GM21717 (cell line): ENCODE measurements at regions not wholly inside any gene's neighbourhood (a gene's known extent, or its start where the extent isn't known, plus 50 kb on each side); places are given as distances from the start of the nearest gene placed in this dataset.
A peak's percentile ranks its signal among the peaks of the same experiment; 100 is the strongest.

Source experiments
- ATAC-seq: cut with Tn5 transposase; IDR thresholded peaks from one replicate; pipeline ENCODE4 v1.9.1; 2021; ENCODE audit warnings: mild to moderate bottlenecking, moderate library complexity; ENCODE audit not compliant: unreplicated experiment

DNA sequence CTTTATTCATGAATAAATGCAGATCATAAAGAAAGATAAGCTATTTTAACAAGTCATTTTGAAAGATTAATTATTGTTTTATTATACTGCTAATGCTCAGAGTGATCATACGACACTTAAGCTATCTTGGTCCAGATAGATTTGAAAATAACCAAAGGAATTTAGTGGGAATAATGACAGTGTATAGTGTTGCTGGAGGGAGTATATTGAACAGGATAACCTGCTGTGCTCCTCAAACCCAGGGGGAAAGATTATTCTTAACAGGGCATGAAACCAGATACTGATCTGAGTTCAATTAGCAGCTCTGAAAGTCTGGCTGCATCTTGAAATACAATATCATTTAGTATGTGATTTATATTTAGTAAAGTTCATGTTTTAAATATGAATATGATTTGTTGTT is 216.3 kb upstream of the ITGA4 start:
- no peak for ATAC-seq

DNA sequence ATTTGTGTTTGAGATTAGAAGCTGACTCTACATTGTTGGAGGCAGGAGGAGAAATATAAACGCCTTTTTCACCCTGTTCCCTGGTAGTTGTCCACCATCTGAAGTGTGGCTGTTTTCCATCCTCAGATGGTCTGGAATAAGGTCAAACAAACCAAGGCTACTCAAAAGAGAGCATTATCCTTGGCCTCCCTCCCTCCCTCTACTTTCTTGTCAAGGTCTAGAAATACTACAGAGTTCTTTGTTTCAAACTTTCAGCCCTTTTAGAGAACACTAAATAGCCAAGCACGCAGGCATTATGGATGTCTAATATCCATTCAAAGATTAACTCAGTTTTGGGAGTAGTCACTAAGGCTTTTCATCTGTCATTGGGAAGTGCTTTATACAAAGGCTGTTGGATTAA is 215.8 kb upstream of the ITGA4 start:
- ATAC-seq, result peak; percentile 3

DNA sequence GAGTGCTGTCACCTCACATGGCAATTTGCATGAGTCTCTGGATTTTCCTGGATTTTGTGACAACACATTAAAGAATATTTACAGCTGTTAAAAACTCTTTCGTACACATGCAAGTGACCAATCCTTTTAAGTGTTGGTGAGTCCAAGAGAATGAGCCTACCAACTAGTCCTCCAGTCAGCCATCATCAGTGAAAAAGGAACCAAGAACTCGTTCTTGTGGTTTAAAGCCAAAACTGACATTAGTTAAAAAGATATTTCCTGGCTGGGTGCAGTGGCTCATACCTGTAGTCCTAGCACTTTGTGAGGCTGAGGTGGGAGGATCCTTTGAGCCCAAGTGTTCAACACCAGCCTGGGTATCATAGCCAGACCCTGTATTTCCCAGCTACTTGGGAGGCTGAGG is 215.4 kb upstream of the ITGA4 start:
- peak; percentile 85 for ATAC-seq

DNA sequence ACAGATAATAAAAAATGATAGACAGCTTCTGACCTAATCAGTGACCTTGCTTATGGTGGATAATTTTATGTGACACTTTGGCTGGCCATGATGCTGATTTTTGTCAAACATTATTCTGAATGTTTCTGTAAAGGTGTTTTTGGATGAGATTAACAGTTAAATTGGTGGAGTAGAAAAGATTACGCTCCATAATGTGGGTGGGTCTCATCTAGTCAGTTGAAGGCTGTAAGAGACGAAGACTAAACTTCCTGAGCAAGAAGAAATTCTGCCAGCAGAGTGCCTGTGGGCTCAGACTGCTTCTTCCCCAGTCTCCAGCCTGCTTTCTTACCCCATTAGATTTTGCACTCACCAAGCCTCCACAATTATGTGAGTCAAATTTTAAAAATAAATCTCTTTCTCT is 214.9 kb upstream of the ITGA4 start:
- ATAC-seq, result no peak

DNA sequence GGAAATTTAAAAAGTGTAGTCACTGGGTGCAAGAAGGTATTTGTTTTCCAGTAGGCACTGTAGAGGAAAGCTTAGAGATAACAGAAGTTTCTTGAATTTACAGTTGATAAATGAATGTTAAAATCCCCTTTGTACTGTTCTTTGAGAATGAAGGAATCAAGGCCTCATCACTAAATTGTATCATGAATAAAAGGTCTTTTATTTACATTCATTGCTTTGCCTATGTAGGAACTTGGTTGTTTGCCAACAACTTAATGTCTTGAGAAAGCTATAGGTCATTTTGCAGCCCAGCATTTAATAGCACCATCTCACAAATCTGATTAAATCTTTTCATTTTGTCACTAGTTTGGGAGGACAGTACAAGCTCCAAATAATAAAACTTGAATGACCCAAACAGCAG is 213.9 kb upstream of the ITGA4 start:
- ATAC-seq, result no peak

DNA sequence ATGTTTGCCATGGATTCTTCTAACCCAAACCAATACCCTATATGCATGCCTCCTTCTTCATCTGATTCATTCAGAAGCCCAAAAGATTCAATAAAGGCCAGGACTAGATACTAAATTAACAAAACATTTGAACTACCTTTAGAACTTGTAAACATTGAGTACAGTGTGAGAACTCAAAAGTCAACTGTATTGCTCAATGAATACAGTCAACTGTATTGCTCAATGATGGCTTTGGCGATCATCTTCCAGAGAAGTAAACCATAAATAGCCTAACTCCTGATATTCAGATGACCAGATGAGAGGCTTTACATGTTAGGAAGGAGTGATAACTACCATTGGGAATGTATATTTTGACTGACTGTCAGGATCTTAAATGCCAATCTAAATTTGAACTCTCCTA is 206.5 kb upstream of the ITGA4 start:
- no peak for ATAC-seq

DNA sequence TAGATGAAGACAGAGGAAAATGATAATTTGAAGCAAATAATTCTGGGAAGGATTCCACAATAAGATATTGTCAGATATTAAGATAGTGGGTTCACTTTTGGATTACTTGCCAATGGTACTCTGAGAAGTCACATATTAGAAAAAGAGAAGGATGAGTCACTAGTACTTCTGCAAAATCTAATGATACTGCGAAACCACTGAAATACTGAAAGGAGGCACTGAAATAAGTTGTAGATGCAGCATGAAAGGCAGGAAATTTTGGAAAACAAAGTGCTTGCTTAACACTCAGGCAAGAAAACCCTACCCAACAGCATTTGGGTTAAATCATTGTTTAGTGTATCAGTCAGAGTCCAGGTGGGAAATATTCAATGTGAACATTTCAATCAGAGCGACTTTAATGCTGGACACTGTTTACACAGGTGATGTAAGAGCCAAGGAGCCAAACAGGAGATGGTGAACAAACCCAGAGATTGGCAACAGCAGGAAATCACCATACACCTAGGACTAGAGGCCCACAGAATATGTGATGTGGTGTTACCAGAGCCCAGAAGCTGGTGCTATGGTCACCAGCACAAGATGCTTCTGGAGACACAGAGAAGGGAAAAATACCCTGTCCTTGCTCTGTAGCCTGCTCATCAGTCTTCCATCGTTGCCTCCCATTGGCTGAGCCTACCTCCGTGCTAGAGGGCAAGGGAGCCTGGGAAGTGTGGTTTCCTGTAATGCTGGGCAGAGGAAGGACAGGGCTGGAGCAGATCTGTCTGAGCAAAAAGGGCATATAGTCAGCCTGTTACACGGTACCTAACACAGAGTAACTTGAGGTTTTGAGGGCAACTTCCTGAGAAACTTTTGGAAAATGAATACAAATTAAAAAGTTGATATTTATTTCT is 204.7 kb upstream of the ITGA4 start:
- ATAC-seq, result peak; percentile 72

DNA sequence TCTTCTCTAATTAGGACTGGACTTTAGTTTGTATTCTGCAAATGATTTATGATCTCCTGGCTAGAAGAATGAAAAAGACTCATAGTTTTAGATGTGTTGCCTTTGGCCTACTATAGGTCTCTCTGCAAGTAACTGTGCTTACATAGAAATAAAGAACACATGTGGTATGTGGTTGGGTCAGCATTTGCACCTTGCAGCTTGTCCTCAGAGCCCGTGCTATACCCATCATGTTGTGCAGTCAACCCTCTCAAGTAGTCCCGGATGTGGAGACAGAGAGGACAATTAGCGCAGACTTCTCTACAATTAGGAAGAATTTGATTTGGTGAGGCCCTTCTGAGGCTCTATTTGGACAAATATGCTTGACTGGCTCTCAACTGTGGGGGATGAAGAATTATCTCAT is 203.7 kb upstream of the ITGA4 start:
- ATAC-seq, result no peak

DNA sequence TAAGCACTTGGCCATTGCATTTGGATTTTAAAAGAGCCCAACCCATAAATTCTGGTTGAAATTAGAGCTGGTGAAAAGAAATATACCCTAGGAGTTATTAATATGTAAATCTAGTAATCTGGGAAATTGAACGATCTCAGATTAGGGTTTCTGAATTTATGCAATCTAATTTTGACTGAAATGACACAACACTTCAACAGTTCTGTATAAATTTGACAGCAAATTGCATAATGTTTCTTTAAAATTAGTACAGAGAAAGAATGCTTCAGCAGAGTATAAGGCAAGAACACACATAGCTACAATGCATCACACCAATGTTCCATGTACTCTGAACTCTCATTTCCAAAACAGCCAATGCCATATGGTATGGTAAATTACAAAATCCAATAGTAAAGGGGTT is 201.5 kb upstream of the ITGA4 start:
- ATAC-seq, result no peak

DNA sequence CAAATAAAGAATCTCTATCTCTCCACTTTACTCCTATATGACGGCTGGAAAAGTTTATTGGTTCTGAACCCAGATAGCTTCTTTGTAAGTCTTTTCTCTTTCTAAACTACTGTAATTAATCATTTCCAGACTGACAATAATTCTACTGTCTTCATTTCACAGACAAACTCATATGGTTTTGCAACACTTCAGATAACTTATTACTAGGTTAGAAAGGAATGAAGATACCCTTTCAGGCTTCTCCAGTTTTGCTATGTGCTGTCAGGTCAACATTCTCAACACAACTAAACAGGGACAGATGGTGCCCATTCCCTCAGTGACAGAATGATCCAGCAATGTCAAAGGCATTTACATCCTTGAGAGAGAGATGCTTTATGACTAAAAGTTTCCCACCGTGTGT is 198.5 kb upstream of the ITGA4 start:
- no peak for ATAC-seq

DNA sequence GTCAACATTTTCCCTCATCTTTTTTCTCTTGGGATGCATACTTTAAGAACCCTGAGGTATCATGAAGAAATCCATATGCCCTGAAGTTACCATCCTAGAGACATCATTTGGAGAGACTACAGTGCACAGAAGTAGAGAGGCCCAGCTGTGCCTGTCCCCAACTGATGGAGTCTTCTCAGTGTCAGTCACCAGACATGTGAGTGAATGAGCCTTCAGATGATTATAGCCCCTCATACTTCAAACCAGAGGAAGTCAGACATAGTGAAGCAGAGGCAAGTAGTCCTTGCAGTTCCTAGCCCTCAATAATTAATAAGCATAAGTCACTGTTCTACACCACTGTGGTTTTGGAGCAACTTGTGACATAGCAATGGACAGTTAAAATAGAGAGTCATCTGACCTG is 194.4 kb upstream of the ITGA4 start:
- no peak for ATAC-seq

DNA sequence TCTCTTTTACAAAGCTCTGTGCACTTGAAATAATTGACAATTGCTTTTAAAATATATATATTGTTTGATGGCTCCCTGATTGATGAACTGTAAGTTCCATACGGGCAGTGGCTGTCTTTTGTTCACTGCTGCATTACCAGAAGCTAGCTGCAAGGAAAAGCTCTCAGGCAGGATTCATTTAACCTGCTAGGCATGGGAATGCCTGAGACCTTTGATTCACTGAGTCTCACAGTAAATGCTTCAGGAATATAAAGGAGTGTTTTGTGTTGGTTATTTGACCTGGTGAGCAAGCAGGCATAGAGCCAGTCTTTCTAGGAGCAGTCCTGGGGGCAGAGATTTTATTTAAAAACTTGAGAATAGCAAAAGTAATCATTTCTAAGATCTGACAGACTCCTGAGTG is 193.2 kb upstream of the ITGA4 start:
- ATAC-seq, result no peak

DNA sequence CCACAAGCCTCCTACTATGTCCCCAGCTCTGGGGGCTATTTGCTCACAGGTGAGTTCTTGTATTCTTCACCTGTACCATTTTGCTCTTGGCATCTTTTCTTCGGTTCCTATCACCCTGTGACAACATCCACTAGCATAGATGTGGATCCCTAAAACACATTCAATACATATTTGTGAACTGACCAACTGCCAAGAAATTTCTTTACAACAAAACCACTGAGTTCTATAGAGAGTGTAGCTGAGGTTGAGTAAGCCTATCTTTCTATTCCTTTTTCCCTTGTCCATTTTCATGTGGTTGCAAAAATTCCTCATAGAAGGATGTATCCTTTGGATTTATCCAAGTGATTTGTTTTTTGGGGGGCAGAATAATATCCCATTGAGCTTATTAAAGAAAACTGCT is 192.7 kb upstream of the ITGA4 start:
- ATAC-seq, result no peak

DNA sequence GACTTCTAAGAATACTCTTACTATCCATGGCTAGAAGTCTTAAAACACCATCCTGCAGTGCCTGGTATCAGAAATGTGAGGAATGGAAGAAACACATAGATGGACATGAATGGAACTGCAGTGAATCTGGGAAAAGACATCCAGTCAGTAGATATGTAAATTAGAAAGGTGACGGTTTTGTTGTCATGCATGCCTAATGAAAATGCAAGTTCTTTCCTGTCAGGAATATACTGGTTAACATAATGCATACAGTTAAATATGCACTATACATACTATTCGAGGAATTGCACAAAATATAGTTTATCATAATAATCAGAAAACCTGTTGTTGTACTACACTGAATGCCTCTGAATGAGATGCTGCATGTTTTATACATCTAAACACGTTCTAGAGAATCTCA is 190.6 kb upstream of the ITGA4 start:
- ATAC-seq, result no peak

DNA sequence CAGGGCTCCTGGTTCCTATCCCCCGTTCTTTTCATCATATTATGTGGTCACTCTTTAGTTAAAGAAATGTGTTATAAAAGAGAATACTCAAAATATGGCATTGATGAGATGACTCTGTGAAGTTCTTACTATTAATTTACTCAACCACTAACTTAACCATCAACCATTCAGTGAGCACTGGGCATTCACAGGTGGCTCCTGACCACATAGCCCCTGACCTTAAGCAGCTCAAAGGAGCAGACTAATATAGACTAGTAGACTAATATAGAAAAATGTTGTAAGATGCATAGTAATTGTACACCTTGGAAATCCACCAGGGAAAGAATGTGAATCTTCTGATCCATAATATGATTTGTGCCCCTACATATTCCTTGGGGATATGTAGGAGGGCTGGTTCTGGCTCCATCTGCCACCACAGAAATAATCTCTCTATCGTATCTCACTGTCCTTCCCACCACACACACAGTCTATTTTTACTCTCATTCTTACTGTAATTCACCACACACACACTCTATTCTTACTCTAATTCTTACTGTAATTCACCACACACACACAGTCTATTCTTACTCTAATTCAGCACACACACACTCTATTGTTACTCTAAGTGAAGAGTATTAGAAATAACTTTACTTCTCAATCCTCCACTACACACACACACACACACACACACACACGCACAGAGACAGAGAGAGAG is 188.9 kb upstream of the ITGA4 start:
- peak; percentile 59 for ATAC-seq

DNA sequence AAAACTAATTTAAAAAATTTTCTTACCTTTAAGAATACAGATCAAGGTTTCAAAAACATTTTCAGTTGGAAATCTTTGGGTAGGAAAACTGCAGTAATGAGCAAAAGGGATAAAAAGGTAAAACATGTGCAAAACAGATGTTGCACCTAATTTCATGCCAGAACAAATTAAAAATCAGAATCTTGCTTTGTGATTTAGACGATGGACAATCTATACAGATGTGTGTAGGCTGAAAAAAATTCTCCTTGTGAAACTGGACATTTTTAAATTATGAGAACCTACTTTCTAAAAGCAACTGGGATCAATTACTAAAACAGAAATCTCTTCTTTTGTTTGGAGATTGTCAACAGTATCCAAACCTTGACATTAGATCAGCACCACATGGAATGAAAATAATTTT is 183.2 kb upstream of the ITGA4 start:
- ATAC-seq, result no peak

DNA sequence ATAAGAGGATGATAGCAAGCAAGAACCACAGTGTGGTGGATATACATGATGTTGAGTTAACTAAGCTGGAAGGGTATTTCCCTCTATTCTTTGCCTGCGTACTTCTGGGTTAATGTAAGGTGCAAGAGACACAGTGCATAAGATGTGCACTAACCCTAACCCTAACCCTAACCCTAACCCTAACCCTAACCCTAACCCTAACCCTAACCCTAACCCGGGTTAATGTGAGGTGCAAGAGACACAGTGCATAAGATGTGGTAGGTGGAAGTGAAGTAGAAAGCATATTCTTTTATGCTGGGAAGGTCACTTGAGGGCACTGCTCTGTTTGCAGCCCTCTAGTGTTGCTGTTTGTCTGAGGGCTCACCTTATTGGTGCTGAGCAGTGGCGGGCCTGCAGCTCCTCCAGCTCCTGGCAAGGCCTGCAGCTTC is 181.5 kb upstream of the ITGA4 start:
- no peak for ATAC-seq

DNA sequence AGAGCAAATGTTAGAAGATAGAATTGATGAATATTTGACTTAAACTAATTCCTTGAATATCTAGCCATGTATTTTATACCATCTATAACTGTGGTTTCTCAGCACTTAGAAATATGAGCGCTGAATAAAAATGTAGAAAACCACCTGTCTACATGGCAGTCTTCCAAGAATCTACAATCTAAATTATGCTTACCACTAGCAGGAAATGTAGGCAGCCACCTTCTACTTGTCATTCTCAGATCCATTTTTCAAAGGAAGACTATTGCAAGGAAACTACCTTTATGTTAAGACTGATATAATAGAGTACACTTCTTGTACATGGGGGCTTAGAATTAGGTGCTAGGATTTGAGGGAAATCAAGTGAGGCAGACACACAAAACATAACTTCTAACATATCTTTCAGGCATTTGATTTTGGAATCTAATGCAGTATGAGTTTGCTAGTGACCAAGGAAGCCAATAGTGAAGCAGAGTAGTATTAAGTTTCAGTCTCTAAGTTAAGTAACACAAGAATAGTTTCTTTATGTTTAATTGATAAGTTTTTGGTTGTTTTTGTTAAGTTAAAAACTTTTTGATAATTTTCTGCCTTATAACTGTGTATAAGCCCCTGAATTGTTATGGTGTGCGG is 175.9 kb upstream of the ITGA4 start:
- no peak for ATAC-seq

DNA sequence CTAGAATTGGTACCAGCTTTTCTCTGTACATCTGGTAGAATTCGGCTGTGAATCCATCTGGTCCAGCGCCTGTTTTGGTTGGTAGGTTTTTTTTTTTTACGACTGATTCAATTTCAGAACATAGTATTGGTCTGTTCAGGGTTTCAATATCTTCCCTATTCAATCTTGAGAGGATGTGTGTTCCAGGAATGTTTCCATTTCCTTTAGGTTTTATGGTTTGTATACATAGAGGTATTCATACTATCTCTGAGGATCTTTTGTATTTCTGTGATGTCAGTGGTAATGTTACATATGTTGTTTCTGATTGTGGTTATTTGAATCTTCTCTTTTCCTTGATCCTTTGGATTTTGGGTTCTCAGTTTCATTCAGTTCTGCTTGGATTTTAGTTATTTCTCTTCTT is 172.1 kb upstream of the ITGA4 start:
- no peak for ATAC-seq

DNA sequence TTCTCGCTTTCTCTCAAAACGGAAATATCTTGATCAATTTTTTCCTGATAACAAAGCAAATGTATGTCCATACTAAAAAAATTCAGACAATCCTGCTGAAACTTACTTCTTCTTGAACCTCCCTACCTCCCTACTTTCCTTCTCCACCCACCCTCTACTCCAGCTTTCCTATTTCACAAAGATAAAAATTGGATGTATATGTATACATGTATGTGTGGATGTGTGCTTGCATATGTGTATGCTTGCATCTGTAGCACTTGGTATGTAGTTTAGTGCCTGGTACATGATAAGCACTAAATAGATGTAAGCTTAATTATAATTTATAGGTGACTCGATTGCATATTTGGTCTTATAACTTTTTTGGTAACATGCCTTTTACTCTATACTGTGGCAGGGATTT is 167.5 kb upstream of the ITGA4 start:
- ATAC-seq, result no peak

DNA sequence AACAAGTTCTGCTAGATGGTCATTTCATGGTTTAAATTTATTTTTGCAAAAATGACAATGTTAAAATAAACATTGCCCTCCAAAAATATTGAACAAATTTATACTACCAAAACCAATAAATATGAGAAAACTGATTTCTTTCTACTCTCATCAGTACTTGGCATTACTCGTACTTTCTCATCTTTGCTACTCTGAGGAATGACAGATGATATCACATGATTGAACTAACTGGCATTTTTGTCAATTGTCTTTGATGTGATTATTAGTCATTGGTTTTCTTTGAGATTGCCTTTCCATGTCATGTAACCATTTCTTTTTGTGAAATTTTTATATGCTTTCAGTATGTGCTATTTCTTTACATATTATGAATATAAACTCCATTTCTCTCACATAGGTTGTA is 167.0 kb upstream of the ITGA4 start:
- no peak for ATAC-seq

DNA sequence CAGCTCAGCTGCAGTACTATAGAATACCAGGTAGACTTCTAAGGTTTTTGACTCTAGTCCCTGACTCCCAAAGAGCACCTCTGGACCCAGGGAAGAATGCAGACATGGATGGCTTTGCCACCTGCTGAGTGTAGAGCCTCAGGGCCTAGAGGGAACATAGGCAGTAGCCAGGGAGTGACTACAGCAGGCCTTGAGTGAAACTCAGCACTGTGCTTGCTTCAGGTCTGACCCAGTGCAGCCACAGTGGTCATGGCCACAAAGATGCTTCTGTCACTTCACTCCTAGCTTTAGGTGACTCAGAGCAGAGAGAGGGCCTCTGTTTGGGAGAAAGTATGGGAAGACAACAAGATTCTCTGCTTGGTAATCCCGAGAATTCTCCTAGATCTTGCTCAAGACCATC is 162.2 kb upstream of the ITGA4 start:
- no peak for ATAC-seq
